ENCODE measurements at regions not wholly inside any gene's neighbourhood (a gene's known extent, or its start where the extent isn't known, plus 50 kb on each side); places are given as distances from the start of the nearest gene placed in this dataset.

DNA sequence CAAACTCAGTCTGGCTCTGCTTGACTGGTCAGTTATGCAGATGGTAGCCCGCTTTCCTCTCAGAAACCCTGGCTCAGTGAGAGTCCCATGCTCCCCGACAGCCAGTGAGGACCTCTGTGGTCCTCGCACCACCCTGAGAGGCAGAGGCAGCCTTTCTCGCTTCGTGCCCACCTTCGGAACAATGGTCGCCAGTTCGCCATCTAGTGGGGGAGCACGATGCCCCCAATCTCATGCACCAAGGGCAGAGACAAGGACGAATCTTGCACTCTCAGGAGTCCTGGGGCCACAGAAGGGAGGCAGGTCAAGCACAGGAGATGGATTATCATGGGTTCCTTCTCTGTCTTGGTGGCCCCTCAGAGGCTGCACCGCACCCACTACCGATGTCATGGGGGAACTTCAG lies 75.2 kb downstream of the RHCG start:
- TF ChIP-seq, protein P1, sequence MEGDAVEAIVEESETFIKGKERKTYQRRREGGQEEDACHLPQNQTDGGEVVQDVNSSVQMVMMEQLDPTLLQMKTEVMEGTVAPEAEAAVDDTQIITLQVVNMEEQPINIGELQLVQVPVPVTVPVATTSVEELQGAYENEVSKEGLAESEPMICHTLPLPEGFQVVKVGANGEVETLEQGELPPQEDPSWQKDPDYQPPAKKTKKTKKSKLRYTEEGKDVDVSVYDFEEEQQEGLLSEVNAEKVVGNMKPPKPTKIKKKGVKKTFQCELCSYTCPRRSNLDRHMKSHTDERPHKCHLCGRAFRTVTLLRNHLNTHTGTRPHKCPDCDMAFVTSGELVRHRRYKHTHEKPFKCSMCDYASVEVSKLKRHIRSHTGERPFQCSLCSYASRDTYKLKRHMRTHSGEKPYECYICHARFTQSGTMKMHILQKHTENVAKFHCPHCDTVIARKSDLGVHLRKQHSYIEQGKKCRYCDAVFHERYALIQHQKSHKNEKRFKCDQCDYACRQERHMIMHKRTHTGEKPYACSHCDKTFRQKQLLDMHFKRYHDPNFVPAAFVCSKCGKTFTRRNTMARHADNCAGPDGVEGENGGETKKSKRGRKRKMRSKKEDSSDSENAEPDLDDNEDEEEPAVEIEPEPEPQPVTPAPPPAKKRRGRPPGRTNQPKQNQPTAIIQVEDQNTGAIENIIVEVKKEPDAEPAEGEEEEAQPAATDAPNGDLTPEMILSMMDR (conservative IDR thresholded peaks at IDR 0.05; ENCODE audit: low read depth, low read length) = no peak
- no peak overlapping the region for H3K4me3 ChIP-seq (ENCODE audit: low read depth, low read length)
- no peak for DNase-seq (ENCODE audit: low read depth)

- peak; percentile 62 for DNase-seq (ENCODE audit: low read depth)
- H3K4me3 ChIP-seq (ENCODE audit: low read depth, low read length) = no peak overlapping the region
- TF ChIP-seq, protein P1 (conservative IDR thresholded peaks at IDR 0.05; ENCODE audit: low read depth, low read length) = no peak
Observed at GRCh38 chr15:89419370-89419984, 76.9 kb downstream of the RHCG start.

DNA sequence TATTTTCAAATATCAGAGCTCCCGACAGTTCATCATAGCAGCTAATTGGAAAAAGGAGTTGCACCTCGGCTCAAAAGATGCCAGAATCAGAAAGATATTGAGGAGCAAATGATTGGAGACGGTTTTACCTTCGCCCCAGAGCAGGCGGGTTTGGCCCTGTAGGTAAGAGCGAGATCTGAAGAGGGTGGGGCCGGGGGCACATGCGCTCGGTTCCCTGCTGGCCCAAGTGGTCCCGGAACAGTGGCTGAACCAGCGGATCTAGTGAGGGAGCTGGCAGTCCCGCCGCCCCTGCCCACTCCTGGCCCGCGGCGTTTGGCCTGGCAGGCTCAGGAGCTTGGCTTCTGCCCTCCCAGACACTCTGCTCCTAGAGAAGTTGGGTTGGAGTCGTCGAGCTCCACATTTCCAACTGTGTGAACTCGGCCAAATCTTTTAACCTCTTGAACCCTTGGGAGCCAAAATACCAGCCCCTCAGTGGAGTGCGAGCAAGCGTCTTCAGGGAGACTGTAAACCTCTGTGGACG lies 79.1 kb downstream of the RHCG start:
- H3K4me3 ChIP-seq (ENCODE audit: low read depth, low read length) = no peak overlapping the region
- no peak for DNase-seq (ENCODE audit: low read depth)
- TF ChIP-seq, protein P1 (conservative IDR thresholded peaks at IDR 0.05; ENCODE audit: low read depth, low read length) = no peak

- TF ChIP-seq, protein P1 (conservative IDR thresholded peaks at IDR 0.05; ENCODE audit: low read depth, low read length) = peak; percentile 82
- DNase-seq (ENCODE audit: low read depth) = peak; percentile 75
- no peak overlapping the region for H3K4me3 ChIP-seq (ENCODE audit: low read depth, low read length)
Observed at GRCh38 chr15:89416339-89417183, 79.8 kb downstream of the RHCG start.

- TF ChIP-seq, protein P1 (conservative IDR thresholded peaks at IDR 0.05; ENCODE audit: low read depth, low read length) = no peak
- DNase-seq (ENCODE audit: low read depth) = no peak
- no peak overlapping the region for H3K4me3 ChIP-seq (ENCODE audit: low read depth, low read length)
Observed at GRCh38 chr15:89414571-89414970, 79.9 kb upstream of the POLG start.

GRCh38 chr15:89413877-89414276 lies 79.3 kb upstream of the POLG start:
- DNase-seq (ENCODE audit: low read depth) = no peak
- TF ChIP-seq, protein P1 (conservative IDR thresholded peaks at IDR 0.05; ENCODE audit: low read depth, low read length) = no peak
- H3K4me3 ChIP-seq (ENCODE audit: low read depth, low read length) = no peak overlapping the region

Measured in choroid plexus epithelial cell (primary cell).